Stimulated activated effector memory CD8-positive, alpha-beta T cell treated with anti-CD3 and anti-CD28 coated beads, Interleukin-12 subunit alpha, Interleukin-12 subunit beta, amount 100 ng/mL, for 72 hours (primary cell): ENCODE measurements at regions not wholly inside any gene's neighbourhood (a gene's known extent, or its start where the extent isn't known, plus 50 kb on each side); places are given as distances from the start of the nearest gene placed in this dataset.
"Not testable (repeated sequence)": the region's sequence is repeated elsewhere in the genome, so short reads cannot be mapped to it uniquely, and the experiment has no call there.

Source experiments
- ATAC-seq: fragments of 150-1000 bp; cut with Tn5 transposase; 2 replicates; pipeline ENCODE4 v1.10.0; 2021
- DNase-seq, 2 donors: peaks; one replicate each; pipeline ENCODE4 v3.0.0; 2021 to 2022; ENCODE audit warnings: low spot score in 2 of 2
- H3K27ac Mint-ChIP-seq: one replicate; pipeline ENCODE4 v1.8.0; 2022; ENCODE audit warnings: mild to moderate bottlenecking, mixed read lengths
- H3K36me3 Mint-ChIP-seq: one replicate; pipeline ENCODE4 v1.8.0; 2022; ENCODE audit warnings: mild to moderate bottlenecking, mixed read lengths
- H3K4me1 Mint-ChIP-seq: one replicate; pipeline ENCODE4 v1.8.0; 2022; ENCODE audit warnings: mixed read lengths
- H3K4me3 Mint-ChIP-seq: one replicate; pipeline ENCODE4 v1.8.0; 2022; ENCODE audit warnings: mild to moderate bottlenecking, mixed read lengths
- H3K9me3 Mint-ChIP-seq: one replicate; pipeline ENCODE4 v1.8.0; 2022; ENCODE audit warnings: mixed read lengths

DNA sequence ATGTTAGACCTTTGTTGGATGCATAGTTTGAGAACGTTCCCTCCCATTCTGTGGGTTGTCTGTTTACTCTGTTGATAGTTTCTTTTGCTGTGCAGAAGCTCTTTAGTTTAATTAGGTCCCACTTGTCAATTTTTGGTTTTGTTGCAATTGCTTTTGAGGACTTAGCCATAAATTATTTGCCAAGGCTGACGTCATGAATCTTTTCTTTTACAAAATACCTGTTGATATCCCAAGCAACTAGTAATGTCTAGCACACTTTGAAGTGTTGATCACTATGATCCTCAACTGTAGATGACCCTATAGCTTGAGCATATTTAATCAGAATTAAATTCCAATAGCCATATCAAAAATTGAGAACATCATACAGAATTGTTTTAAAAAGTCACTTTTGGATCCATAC, 63.3 kb upstream of the HABP2 start:
- DNase-seq, H3K9me3 Mint-ChIP-seq, H3K27ac Mint-ChIP-seq, H3K36me3 Mint-ChIP-seq, H3K4me1 Mint-ChIP-seq, H3K4me3 Mint-ChIP-seq, ATAC-seq: not testable (repeated sequence)

GRCh38 chr10:113491967-113492565, 60.8 kb upstream of the HABP2 start:
- H3K4me3 Mint-ChIP-seq: no peak overlapping the region
- H3K27ac Mint-ChIP-seq: no peak overlapping the region

DNA sequence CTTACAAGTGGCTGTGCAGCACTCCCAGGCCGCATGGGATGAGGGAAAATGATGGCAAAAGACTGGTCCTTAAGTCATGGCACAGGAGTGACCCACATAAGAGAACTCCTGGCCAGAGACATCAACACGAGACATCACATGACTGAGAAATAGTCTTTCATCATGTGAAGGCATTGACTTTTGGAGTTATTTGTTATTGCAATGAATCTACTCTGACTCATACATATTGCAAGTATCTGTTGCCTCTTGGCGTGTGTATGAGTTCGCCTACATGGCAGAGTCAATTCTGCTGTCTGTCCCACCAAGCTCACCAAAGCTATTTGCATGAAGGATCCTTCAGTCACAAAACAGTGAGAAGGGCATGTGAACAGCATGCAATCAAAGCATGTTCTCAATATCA, 59.7 kb upstream of the HABP2 start:
- Mint-ChIP-seq H3K4me3 (no peak overlapping the region), H3K27ac (no peak overlapping the region), H3K4me1 (no peaks in the 10 kb centered on the region), H3K36me3 (no peaks in the 10 kb centered on the region), H3K9me3 (no peaks in the 10 kb centered on the region)
- ATAC-seq (peak; percentile 13), DNase-seq (no peak)

More at GRCh38 chr10:113491967-113492565, 60.8 kb upstream of the HABP2 start:
- no peaks in the 10 kb centered on the region for H3K36me3 Mint-ChIP-seq
- no peak for DNase-seq
- no peaks in the 10 kb centered on the region for H3K9me3 Mint-ChIP-seq
- H3K4me1 Mint-ChIP-seq: no peaks in the 10 kb centered on the region
- no peak for ATAC-seq

DNA sequence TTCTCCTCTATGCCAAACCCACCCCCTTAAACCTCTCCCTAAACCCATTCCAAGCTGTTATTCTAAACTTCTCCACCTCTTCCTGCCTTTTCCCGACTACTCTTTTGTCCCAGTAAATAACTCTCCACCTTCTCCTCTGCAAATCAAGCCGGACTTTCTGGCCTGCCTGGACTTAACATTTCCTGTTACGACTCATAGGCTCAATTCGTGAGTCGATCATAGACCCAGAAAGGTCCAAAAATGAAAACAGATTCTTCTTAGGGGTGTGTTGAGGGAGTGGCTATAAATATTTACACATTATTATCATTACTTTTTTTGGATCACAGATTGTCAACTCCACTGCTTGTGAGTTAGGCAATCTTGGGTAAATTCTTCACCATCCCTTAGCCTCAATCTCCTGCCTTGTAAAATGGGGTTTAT, 59.0 kb upstream of the HABP2 start:
- Mint-ChIP-seq H3K4me1 (no peaks in the 10 kb centered on the region), H3K27ac (no peak overlapping the region), H3K36me3 (no peaks in the 10 kb centered on the region), H3K9me3 (no peaks in the 10 kb centered on the region), H3K4me3 (no peak overlapping the region)
- DNase-seq: no peak
- no peak for ATAC-seq

- no peak overlapping the region for H3K27ac Mint-ChIP-seq
- H3K4me1 Mint-ChIP-seq: no peaks in the 10 kb centered on the region
- DNase-seq (no peak), ATAC-seq (no peak)
- H3K4me3 Mint-ChIP-seq: no peak overlapping the region
- H3K36me3 Mint-ChIP-seq: no peaks in the 10 kb centered on the region
- H3K9me3 Mint-ChIP-seq: no peaks in the 10 kb centered on the region
Observed at GRCh38 chr10:113494761-113495160, 58.1 kb upstream of the HABP2 start.

DNA sequence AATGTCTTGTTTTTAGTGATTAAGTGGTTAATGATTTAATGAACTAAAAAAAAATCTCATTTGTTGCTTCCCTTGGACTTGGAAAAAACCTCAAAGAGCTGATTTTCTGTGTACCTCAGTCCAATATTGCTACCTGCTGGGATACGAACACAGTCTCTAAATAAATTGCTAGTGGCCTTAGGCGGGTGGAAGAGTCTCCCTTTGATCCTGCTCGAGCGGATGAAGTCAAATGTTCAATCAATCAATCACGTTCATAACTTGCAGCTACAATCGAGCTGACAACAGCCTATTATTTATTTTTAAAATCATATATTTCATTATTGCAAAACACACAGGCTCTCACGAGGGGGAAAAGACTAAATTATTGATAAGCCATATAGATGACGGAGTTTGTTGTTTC, 57.3 kb upstream of the HABP2 start:
- no peaks in the 10 kb centered on the region for H3K9me3 Mint-ChIP-seq
- ATAC-seq (no peak), DNase-seq (no peak)
- no peak overlapping the region for H3K4me3 Mint-ChIP-seq
- H3K36me3 Mint-ChIP-seq: no peaks in the 10 kb centered on the region
- no peaks in the 10 kb centered on the region for H3K4me1 Mint-ChIP-seq
- H3K27ac Mint-ChIP-seq: no peak overlapping the region

GRCh38 chr10:113496111-113497109, 56.4 kb upstream of the HABP2 start:
- ATAC-seq: no peak
- H3K36me3 Mint-ChIP-seq: no peaks in the 10 kb centered on the region
- no peaks in the 10 kb centered on the region for H3K4me1 Mint-ChIP-seq

DNA sequence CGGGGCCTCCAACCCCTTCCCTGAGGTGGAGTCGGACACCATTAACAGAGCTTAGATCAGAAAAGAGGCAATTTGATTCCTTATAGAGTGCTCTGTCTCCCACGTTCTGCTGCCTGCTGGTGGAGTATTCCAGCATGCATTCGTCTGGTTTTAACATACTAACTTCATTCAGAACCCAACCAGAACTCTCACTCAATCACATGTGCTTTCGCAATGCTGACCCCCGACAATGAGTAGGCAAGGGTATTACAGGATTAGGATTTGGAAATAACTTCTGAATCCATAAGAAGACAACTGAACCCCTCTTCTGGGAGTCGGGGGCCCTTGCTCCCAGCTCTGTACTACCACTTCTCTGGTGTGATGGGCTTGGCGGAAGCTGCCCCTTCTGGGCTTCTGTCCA, 55.7 kb upstream of the HABP2 start:
- ATAC-seq (no peak), DNase-seq (no peak)
- H3K4me3 Mint-ChIP-seq: no peak overlapping the region
- no peaks in the 10 kb centered on the region for H3K36me3 Mint-ChIP-seq
- H3K27ac Mint-ChIP-seq: no peak overlapping the region
- H3K9me3 Mint-ChIP-seq: no peaks in the 10 kb centered on the region
- H3K4me1 Mint-ChIP-seq: no peaks in the 10 kb centered on the region

More at GRCh38 chr10:113496111-113497109, 56.4 kb upstream of the HABP2 start:
- Mint-ChIP-seq H3K27ac (no peak overlapping the region), H3K9me3 (no peaks in the 10 kb centered on the region), H3K4me3 (no peak overlapping the region)
- DNase-seq: no peak

GRCh38 chr10:113498997-113499396, 53.9 kb upstream of the HABP2 start:
- no peak for ATAC-seq
- H3K4me3 Mint-ChIP-seq: no peak overlapping the region
- no peaks in the 10 kb centered on the region for H3K9me3 Mint-ChIP-seq
- no peak overlapping the region for H3K27ac Mint-ChIP-seq
- no peaks in the 10 kb centered on the region for H3K4me1 Mint-ChIP-seq
- no peak for DNase-seq
- no peaks in the 10 kb centered on the region for H3K36me3 Mint-ChIP-seq

DNA sequence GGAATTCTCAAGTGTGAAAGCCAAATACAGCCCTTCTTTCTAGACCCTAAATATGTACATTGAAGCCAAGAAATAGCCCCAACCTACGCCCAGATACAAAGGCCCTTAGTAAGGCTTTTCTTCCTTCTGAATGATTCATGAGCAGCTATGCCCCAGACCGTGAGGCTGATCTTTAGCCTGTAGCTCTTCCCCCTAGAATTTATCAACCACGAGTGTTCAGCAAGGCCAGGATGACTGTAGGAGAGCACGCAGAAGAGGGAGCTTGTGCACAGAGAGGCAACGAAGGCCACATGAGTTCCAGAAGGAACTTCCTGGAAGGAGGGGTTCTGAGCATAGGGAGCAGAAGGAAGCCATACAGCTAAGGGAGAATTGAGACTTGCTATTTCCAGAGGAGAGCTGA, 53.0 kb upstream of the HABP2 start:
- no peak overlapping the region for H3K27ac Mint-ChIP-seq
- no peaks in the 10 kb centered on the region for H3K36me3 Mint-ChIP-seq
- H3K4me1 Mint-ChIP-seq: no peaks in the 10 kb centered on the region
- no peak for ATAC-seq
- no peaks in the 10 kb centered on the region for H3K9me3 Mint-ChIP-seq
- no peak for DNase-seq
- no peak overlapping the region for H3K4me3 Mint-ChIP-seq

DNA sequence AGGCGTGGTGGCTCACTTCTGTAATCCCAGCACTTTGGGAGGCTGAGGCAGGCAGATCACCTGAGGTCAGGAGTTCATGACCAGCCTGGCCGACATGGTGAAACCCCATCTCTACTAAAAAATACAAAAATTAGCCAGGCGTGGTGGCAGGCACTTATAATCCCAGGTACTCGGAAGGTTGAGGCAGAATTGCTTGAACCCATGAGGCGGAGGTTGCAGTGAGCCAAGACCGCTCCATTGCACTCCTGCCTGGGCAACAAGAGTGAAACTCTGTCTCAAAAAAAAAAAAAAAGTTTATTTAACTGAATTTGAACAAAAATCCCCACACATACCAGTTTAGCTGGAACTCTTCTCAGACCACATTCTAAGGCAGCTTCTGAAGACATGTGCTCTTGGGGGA, 51.8 kb upstream of the HABP2 start:
- H3K36me3 Mint-ChIP-seq, DNase-seq, ATAC-seq, H3K4me3 Mint-ChIP-seq, H3K9me3 Mint-ChIP-seq, H3K27ac Mint-ChIP-seq, H3K4me1 Mint-ChIP-seq: not testable (repeated sequence)
